GM06990 (cell line): ENCODE measurements at regions not wholly inside any gene's neighbourhood (a gene's known extent, or its start where the extent isn't known, plus 50 kb on each side); places are given as distances from the start of the nearest gene placed in this dataset.

ENCODE experiments used
- DNase-seq: peaks from one replicate; pipeline ENCODE4 v3.0.0-alpha.2; 2011; ENCODE audit not compliant: insufficient read length; ENCODE audit errors: extremely low read depth
- H3K27me3 ChIP-seq: replicated peaks from 2 replicates; pipeline ENCODE4 v1.6.0; 2011; ENCODE audit warnings: low read length; ENCODE audit not compliant: control insufficient read depth, insufficient read depth
- H3K36me3 ChIP-seq: 2 replicates; pipeline ENCODE4 v1.5.1; 2011; ENCODE audit warnings: low read length; ENCODE audit not compliant: control insufficient read depth, insufficient read depth
- H3K4me3 ChIP-seq: replicated peaks from 2 replicates; pipeline ENCODE4 v1.5.1; 2011; ENCODE audit warnings: low read depth, mild to moderate bottlenecking, control low read depth, low read length
- CTCF ChIP-seq: IDR thresholded peaks from 2 replicates; pipeline ENCODE4 v1.5.1; 2011; ENCODE audit warnings: low read length, control low read depth, mild to moderate bottlenecking, inconsistent platforms; ENCODE audit not compliant: insufficient read depth, poor library complexity, severe bottlenecking

- DNase-seq: no peak
- no peaks in the 10 kb centered on the region for H3K27me3 ChIP-seq
- H3K36me3 ChIP-seq: no peaks in the 10 kb centered on the region
- TF ChIP-seq CTCF: no peak
- H3K4me3 ChIP-seq: no peak overlapping the region
Observed at GRCh38 chr20:60630609-60631008, 621.5 kb upstream of the CDH4 start.

- no peak for TF ChIP-seq CTCF
- H3K4me3 ChIP-seq: no peak overlapping the region
- H3K27me3 ChIP-seq: no peaks in the 10 kb centered on the region
- no peak for DNase-seq
- no peaks in the 10 kb centered on the region for H3K36me3 ChIP-seq
Observed at GRCh38 chr20:60631585-60632287, 620.3 kb upstream of the CDH4 start.

GRCh38 chr20:60632391-60633262 is 619.4 kb upstream of the CDH4 start:
- Histone ChIP-seq H3K4me3 (no peak overlapping the region), H3K27me3 (no peaks in the 10 kb centered on the region), H3K36me3 (no peaks in the 10 kb centered on the region)
- no peak for TF ChIP-seq CTCF
- no peak for DNase-seq

GRCh38 chr20:60634491-60635172 is 617.4 kb upstream of the CDH4 start:
- TF ChIP-seq CTCF: no peak
- no peaks in the 10 kb centered on the region for H3K27me3 ChIP-seq
- no peak overlapping the region for H3K4me3 ChIP-seq
- DNase-seq: no peak
- no peaks in the 10 kb centered on the region for H3K36me3 ChIP-seq

- no peaks in the 10 kb centered on the region for H3K27me3 ChIP-seq
- H3K4me3 ChIP-seq: no peak overlapping the region
- no peak for DNase-seq
- TF ChIP-seq CTCF: no peak
- no peaks in the 10 kb centered on the region for H3K36me3 ChIP-seq
Observed at GRCh38 chr20:60636417-60636816, 615.6 kb upstream of the CDH4 start.
